ENCODE measurements at regions not wholly inside any gene's neighbourhood (a gene's known extent, or its start where the extent isn't known, plus 50 kb on each side); places are given as distances from the start of the nearest gene placed in this dataset.

GRCh38 chr12:3336606-3337311 is 154.2 kb upstream of the PRMT8 start:
- TF ChIP-seq CTCF (IDR thresholded peaks at IDR 0.05; ENCODE audit: low read depth, low read length), result no peak
- no peak for TF ChIP-seq POLR2A (IDR thresholded peaks at IDR 0.05; ENCODE audit: extremely low read depth, insufficient read length)

Measured in NB4 (cell line).